Activated CD4-positive, alpha-beta T cell treated with anti-CD3 and anti-CD28 coated beads, Interleukin-2, Interleukin-4, amounts not matched to agents 100 ng/mL and 50 ng/mL, durations not matched to agents 16 hours and 8 hours (primary cell): ENCODE measurements at regions not wholly inside any gene's neighbourhood (a gene's known extent, or its start where the extent isn't known, plus 50 kb on each side); places are given as distances from the start of the nearest gene placed in this dataset.
"Not testable (repeated sequence)": the region's sequence is repeated elsewhere in the genome, so short reads cannot be mapped to it uniquely, and the experiment has no call there.

Experiments used
- DNase-seq: peaks from one replicate; pipeline ENCODE4 v3.0.0-alpha.2; 2020; ENCODE audit warnings: low spot score

DNA sequence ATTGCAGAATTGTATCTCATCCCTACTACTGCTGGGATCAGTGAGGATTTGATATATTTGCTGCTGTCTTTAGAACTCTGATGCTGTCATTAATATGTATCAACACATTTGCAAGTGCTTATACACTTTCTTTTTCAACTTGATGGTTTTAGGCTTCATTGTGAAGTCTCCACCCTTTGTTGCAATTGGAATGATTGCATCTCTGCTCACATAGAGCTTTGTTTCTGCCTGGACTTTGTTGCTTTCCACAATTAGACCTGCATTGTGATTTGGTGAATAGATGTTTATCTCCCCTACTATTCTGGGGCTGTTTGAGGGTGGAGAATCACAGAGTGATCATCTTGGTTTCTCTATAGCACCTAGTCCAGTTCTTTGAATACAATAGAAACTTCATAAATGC is 666.7 kb downstream of the EPM2A start:
- no peak for DNase-seq

DNA sequence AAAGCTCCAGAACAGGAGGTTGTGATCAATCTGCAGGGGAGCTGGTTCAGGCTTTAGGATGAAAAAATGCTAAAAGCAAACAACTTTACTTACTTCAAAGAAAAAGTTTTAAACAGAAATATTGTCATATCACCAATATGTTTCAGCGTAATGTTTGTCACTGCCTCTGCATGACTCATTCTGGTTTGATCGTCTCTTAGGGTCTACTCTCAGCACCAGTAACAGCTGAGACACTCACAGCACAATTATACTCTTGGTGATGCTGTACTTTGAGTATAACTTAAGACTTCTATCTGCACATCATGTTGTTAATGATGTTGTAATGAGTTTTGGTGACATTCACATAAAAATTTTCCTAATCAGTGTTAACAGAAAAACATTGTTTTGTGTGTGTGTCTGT is 665.4 kb downstream of the EPM2A start:
- no peak for DNase-seq

DNA sequence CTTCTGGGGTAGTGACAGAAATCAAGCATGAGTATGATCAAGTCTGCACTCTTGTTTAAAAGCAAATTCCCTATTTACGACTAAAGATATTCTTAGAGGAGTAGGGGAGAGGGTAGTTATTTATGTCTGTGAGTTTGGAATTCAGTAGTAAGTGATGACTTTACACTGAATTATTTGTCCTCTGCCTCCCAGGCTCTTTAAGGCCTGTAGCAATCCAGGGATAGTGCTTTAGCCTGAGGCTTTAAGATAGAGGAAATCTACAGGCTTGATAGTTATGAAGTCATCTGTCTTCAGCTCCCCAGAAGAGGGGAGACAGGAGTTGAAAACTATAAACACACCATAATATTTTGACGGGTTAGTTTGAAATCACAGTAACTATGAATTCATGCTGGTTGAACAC is 664.5 kb downstream of the EPM2A start:
- DNase-seq, result no peak

DNA sequence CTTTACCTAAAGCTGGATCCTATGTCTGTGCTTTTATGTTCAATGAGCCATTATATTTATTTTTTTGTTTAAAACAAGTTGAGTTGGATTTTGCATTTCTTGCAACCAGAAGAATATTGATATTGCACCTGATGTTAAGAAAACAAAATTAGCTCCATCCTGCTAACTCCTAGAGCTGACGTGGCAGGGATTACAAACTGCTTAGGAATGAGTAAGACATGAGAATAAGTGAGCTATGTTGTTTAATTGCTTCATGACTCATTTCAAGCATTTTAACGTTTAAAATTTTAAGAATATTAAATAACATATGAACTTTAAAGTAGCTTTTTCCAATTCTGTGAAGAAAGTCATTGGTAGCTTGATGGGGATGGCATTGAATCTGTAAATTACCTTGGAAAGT is 663.5 kb downstream of the EPM2A start:
- no peak for DNase-seq

DNA sequence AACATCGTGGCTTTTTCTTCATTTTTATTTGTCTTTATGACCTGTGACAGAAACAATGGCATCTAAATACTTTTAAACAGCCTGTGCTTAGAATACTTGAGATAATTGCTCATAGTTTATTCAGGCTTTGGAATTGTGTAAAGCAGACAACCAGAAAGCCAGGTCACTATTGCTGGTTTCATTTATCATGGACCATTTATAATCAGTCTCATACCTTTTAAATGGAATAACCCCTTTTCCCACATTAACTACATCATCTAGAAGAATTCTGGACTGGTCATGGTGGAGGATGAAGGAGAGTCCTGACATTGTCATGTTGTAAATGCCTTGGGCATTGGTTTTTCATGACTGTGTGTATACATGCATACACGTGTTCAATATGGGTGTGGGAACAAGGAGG is 661.5 kb downstream of the EPM2A start:
- DNase-seq, result no peak

DNA sequence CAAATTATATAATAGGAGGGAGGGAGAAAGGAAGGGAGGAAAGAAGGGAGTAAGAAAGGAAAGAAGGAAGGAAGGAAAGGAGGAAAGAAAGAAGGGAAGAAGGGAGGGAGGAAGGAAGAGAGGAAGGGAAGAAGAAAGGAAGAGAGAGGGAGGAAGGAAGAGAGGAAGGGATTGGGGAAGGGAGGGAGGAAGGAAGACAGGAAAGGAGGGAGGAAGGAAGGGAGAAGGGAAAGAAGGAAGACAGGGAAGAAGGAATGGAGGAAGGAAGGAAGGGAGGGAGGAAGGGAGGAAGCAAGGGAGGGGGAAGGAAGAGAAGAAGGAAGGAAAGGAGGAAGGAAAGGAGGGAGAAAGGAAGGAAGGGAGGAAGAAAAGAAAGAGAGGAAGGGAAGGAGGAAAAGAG is 660.5 kb downstream of the EPM2A start:
- no peak for DNase-seq

DNA sequence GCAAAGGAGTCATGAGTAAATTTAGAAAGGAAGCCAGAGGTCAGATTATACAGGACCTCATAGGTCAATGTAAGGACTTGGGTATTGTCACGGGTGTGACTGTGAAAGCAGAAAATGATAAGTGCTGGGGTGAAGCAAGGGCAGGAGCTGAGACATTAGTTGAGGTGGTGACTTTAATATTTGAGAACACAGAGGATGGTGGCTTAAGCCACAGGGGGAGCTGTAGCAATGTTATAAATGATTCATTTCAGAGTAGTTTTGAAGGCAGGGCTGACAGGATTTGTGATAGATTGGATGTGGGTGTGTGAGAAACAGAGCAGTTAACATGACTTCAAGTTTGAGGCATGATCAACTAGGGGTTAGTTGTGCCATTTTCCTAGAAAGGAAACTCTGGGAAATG is 659.9 kb downstream of the EPM2A start:
- DNase-seq, result no peak

DNA sequence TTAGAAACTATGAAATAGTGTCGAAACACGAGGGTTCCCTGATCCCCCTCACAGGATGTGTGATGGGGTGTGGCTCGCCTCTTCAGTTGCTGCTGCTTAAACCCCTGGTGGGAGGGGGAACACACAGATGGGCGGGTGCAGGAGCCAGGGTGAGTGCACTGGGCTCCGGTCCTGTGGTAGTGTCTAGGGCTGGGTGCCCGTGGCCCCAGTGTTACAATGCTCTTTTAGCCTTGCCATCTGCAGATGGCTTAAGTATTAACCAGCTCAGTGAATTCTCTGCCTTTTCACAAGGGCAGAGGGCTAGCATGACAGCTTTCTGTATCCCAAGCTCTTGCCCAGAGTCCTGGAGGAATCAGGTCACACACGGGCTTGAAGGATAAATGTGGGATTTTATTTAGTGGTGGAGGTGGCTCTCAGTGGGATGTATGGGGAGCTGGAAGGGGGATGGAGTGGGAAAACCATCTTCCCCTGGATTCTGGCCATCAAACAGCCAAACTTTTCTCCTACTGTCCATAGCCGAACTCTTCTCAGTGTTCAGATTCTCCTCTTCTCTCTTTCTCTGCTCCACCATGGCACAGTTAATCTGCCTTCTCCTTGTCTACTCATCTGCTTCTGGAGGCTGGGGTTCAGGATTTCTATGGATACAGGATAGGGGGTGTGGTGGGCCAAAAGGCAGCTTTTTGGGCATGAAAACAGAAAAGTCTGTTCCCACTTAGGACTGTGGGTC is 659.0 kb downstream of the EPM2A start:
- no peak for DNase-seq

DNA sequence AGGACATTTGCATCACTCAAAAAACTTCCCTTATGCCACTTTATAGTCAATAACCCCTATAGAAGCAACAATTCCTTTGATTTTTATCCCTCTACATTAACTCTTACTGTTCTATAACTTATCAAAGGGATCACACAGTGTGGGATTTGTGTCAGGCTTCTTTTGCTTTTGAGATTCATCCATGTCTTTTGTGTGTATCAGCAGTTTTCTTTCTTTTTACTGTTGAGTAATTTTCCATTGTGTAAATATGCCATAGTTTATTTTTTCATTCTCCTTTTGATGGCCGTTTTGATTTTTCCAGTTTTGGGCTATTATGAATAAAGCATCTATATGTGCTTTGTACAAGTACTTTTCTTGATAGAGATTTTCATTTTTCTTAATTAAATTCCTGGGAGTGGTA is 657.9 kb downstream of the EPM2A start:
- no peak for DNase-seq

DNA sequence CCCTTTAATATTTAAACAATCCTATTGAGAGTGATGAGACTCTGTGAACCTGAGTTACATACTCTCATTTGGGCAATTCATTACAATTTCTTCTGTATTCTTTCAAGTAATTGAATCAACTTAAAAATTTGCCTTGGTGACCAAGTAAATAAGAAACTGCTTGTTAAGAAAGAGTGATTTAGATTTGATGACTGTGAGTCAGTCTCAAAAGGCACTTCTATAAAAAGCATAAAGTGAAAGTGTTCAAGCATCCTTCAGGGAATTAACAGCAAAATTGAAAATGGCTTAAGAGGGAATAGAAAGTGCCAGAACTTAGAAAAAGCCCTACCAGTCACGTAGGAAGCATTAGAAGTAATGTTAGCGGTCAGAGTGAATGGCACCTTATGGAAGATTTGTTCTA is 654.7 kb downstream of the EPM2A start:
- DNase-seq, result no peak

DNA sequence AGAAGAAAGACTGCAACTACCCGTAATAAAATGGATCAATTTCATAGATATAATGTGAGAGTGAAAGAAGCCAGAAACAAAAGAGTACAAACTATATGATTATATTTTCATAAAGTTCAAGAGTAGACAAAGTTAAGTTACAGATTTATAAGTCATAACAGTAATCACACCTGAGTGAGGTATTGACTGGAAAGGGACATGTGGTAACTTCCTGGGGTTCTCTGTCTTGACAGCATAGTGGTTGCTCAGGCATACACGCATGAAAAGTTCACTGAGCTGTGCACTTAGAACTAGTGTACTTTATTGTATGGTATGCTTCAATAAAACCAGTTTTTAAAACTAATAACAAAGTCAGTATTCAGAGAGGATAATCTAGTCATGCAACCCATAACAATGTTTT is 653.6 kb downstream of the EPM2A start:
- DNase-seq, result no peak

DNA sequence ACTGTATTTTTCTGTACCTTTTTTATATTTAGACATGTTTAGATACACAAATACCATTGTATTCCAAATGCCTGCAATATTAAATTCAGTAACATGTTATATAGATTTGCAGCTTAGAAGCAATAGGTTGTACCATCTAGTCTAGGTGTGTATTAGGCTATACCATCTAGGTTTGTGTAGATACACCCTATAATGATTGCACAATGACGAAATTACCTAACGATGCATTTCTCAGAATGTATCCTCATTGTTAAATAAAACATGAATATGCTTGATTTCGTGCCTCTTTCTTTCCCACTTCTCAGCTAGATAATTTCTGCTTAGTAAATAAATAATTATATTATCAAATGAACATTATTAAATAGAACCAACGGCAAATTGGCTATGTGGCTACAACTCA is 653.0 kb downstream of the EPM2A start:
- no peak for DNase-seq

DNA sequence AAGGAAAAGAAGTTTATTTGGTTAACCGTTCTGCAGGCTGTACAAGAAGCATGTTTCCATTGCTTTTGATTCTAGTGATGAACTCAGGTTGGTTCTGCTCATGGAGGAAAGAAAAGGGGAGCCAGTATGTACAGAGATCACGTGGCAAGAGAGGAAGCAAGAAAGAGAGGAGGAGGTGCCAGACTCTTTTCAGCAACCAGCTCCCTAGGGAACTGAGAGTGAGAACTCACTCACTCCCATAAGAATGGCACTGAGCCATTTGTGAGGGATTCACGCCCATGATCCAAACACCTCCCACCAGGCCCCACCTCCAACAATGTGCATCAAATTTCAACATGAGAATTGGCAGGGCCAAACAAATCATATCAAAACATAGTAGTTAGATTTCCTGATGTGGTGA is 649.1 kb downstream of the EPM2A start:
- DNase-seq, result no peak

DNA sequence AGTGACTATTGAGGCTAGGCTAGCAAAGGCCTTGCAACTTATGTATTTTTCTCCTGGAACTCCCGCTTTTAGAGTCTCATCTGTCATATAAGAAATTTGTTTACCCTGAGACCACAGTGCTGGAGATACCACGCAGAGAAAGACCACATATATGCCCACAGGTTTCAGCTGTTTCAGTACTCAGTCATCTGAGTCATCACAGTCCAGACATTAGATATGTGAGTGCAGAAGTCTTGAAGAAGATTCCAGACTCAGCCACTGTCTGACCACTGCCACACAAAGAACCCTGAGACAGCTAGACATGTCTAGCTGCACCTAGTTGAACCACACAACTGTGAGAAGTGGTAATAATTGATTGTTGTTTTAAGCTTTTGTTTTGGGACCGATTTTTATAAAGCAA is 648.3 kb downstream of the EPM2A start:
- peak; percentile 4 for DNase-seq

DNA sequence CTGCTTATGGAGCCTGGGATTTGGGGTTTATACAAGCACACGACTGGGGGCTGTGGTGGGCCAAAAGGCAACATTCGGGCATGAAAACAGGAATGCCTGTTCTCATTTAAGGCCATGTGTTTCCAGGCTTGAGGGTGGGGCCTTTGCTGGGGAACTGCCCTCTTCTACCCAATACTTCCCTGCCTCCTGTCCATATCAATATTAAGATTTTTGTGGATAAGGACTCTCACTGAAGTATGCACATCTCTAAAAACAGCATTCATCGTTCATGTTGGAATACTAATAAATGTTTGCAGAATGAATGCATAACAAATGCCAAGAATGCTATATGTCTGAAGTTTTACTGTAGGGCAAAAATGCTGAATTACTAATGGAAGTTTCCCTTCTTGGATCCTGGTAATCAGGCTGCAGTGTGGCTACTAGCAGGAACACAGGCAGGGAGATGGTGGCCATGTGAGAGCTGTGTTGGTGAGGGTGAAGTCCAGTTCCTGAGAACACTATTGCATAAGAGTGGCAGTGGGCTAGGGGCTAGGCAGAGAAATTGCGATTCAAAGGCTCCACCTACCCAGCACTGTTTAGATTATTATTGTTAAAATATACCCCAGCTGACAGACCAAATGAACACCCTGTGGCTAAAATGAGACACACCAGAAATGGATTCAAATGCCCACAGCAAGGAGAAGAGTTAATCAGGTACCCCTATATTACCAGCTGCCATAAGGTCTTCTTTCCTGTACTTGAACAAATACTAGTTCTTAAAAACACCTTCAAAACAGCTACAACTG is 644.3 kb downstream of the EPM2A start:
- no peak for DNase-seq

DNA sequence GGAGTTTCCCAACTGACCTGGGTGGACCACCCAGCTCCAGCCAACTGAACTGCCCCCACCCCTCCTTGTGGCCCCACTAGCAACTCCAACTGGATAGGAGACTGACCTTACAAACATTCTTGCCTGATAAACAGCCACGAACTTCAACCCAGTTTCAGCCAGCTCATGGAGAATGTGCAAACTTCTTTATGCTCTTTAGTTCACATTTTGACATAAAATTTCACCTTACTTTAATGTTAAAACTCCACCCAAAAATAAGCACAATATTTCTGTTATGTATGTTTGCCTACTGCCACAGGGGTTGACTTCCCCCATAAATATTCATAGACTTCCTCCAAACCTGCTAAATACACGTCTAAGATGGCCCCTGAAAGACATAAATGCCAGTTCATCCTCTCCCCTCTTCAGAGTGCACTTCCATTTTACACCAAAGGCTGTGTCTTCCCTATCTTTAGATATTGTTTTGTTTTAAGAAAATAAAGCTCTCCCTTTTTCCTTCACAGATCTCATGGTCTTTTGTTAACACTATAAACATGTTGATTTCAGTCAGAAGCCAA is 643.7 kb downstream of the EPM2A start:
- DNase-seq, result no peak

DNA sequence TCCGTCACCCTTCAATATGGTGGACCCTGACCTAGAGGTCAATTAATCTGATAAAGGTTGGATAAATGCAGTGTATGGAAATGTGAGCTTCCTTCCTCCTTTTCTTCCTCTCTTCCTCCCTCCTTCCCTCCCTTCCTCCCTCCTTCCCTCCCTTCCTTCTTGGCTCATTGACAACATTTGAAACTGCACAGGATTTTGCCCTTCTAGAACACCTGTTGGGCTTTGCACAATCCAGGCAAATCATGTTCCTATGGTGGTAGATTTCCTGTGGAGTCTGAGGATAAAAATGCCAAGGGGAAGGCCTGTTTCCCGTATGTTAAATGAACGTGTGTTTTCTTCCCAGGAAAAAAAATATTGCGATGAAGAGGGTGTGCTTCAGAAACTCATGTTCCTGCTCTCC is 642.8 kb downstream of the EPM2A start:
- DNase-seq, result no peak

DNA sequence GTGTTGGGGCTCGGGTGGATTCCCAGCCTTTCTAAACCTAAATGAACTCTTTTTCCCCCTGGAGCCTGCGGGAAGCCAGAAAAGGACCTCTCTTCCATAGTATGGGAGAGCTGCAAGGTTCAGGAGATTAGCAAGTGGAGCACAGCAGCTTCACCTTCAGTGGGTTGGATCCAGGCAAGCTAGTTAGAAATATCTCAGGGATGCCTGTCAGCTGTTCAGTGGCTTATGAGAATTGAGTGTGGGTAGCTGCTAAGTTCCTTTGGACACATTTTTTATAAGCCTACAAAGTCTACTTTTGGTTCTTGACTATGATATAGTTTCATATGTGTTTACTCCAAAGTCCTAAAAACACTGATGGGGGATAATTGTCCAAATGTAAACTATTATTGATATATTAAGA is 642.1 kb downstream of the EPM2A start:
- no peak for DNase-seq

DNA sequence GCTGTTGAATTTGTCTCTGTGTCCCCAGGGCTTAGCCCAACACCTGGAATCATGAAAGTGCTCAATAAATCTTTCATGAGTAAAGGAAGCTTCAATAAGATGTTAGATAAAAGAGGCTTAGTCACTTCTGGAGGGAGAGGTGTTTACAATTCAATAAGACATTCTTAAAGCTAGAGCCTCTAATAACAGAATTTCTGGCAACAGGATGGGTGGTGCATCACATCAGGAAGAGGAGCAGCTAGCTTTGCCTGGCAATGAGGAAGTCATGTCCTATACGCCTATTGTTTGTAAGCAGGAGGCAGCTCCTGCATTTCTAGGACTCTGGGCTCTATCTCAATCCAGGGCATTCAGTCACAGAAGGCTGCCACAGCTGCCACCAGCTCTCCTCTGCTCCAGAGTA is 638.5 kb downstream of the EPM2A start:
- no peak for DNase-seq

DNA sequence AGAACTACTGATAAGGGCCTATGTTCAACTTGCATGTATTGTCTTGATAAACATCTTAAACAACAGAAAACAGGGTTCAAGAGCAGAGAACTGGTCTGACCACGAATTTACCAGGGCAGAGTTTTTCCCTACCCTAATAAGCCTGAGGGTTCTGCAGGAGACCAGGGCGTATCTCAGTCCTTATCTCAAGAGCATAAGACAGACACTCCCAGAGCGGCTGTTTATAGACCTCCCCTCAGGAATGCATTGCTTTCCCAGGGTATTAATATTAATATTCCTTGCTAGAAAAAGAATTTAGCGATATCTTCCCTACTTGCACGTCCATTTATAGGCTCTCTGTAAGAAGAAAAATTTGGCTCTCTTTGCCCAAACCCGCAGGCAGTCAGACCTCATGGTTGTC is 637.2 kb downstream of the EPM2A start:
- DNase-seq, result not testable (repeated sequence)

DNA sequence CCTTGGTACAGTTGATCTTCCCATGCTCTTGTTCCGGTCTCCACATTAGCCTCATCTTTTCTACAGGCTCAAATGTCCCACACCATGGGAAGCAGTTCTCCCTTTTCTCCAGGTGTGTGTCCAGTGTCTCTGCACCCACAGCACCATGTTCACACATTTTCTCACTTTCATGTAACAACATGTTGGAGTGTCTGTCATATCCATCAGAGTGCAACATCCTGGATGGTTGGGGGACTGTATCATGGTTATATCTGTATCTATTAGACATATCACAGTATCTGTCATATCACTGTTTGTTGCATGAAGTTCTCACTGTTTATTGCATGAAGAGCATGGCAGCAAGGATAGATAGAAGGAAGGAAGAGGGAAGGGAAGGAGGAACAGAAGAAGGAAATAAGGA is 635.6 kb downstream of the EPM2A start:
- DNase-seq, result no peak

DNA sequence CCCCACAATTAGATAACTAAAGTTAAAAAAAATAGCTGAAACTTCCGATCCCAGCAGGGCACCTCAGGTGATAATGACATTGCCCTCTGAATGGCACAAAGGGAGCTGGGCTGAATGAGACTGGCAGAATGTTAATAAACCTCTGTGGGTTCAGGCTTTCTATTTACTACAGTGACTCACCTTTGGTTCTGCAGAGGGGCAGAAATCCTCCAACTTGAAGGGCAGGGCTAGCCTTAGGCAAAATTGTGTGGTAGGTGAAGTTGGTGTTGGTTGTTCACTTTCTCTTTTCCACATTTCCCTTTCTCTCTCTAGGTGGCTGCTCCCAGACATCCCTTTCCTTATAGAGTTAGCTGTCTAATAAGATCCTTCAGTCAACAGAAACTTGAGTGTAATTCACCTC is 625.2 kb downstream of the EPM2A start:
- DNase-seq, result no peak

DNA sequence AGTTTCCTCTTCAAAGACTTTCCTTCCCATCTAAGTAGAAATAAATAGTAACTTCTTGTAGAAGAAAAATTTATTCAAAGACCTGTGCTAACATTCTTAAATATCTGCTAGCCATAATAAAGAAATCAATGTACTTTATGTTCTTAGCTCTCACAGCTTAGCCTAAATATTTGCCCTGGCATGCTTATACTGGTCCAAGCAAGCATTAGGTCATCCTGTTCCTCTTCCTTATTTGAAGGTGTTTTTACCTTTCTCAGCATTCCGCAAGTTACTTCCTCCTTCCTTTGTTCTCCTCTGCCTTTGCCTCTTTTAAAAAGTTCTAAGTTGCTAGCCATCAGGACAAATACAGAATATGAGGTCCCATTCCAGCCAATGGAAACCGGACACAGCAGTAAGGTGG is 623.9 kb downstream of the EPM2A start:
- DNase-seq, result not testable (repeated sequence)

DNA sequence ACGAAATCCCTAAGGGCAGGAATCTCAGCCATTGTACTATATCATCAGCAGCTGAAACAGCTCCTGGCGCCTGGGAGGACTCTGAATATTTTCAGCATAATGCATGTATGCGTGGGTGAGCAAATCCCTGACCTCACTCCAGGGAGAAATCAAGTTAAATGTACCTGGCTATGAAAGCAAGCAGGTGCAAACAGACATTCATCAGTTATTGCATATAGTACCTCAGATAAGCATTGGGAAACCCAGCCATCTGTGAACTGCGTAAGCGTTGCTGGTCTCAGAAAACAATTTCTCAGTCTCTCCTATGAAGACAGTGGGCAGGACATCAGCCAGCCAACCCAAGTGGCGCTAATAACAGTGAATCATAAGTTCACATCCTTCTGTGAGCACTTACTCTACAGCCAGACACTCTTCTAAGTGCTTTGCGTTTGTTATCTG is 622.6 kb downstream of the EPM2A start:
- no peak for DNase-seq
